Aorta (tissue), 5 donors: ENCODE measurements at regions not wholly inside any gene's neighbourhood (a gene's known extent, or its start where the extent isn't known, plus 50 kb on each side); places are given as distances from the start of the nearest gene placed in this dataset.

Experiments used
- ATAC-seq: fragments of 200-7000 bp; cut with Tn5 transposase; one replicate; pipeline ENCODE4 v1.9.1; 2022; ENCODE audit warnings: moderate library complexity; ENCODE audit not compliant: low FRiP score
- DNase-seq, 2 donors: peaks; one replicate each; pipeline ENCODE4 v3.0.0-alpha.2; 2020
- H3K27ac ChIP-seq, 2 donors: one replicate each; pipeline ENCODE4 v1.5.1; 2013; ENCODE audit warnings: low read length in 2 of 2, mild to moderate bottlenecking in 2 of 2, moderate library complexity in 2 of 2, control low read depth in 1 of 2, inconsistent platforms in 1 of 2, low read depth in 1 of 2
- H3K27me3 ChIP-seq, 2 donors: one replicate each; pipeline ENCODE4 v1.6.1; 2013; ENCODE audit warnings: control low read depth in 1 of 2, low read length in 1 of 2, mild to moderate bottlenecking in 1 of 2, moderate library complexity in 1 of 2; ENCODE audit not compliant: insufficient read depth in 2 of 2, control insufficient read depth in 1 of 2
- H3K36me3 ChIP-seq, 2 donors: one replicate each; pipeline ENCODE4 v1.6.1; 2013; ENCODE audit warnings: control low read depth in 1 of 2, low read length in 1 of 2, mild to moderate bottlenecking in 1 of 2; ENCODE audit not compliant: insufficient read depth in 2 of 2, control insufficient read depth in 1 of 2
- H3K4me1 ChIP-seq, 2 donors: one replicate each; pipeline ENCODE4 v1.6.1; 2013; ENCODE audit warnings: low read length in 2 of 2, control low read depth in 1 of 2, mild to moderate bottlenecking in 1 of 2, moderate library complexity in 1 of 2; ENCODE audit not compliant: insufficient read depth in 2 of 2, control insufficient read depth in 1 of 2
- H3K4me3 ChIP-seq, 2 donors: one replicate each; pipeline ENCODE4 v1.5.1; 2013; ENCODE audit warnings: low read length in 2 of 2, control low read depth in 1 of 2, mild to moderate bottlenecking in 1 of 2
- H3K9me3 ChIP-seq: one replicate; pipeline ENCODE4 v1.6.1; 2013; ENCODE audit warnings: mild to moderate bottlenecking, low read length; ENCODE audit not compliant: control insufficient read depth
- WGBS, 2 donors: extraction: QIAGEN DNeasy Blood & Tissue Kit; methylation state at CpG; one replicate each; pipeline ENCODE4 v1.1.7; 2013; 5-methylcytosine and 5-hydroxymethylcytosine counted together
- intact Hi-C, 2 donors: fragments of 100-400 bp; cut with DNase I; formaldehyde crosslinking; loops; one replicate each; pipeline versions ENCODE4 v1.14.2 to v1.15.0; 2022
- donor health status: healthy with polysubstance abuse.
- donor health status: Bipolar disorder and iron deficiency.
- donor health status: DM: no; HTN: no; CAD: no.
- donor health status: DM: no; HTN: no; CAD: no.
- donor health status: DM: yes; HTN: yes; CAD: no.

DNA sequence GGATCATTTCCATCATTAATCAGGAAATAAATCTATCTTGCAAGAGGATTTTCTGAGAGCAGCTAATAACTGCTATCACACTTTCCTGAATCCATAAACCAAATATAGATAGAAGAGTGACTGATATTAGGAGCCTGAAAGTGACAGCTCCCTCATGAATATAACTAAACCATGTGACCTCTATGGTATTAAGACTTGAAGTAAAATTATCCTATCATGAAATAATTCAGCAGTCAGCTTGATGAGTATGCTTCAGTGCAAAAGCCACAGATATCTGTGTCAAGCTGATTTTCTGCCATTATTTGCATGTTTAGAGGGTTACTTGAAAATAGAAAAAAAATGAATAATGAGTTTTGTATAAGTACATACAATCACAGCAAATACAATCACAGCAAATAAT, 80.1 kb upstream of the PPP1R3A start:
- Histone ChIP-seq H3K36me3 (no peaks in the 10 kb centered on the region), H3K27ac (no peak overlapping the region), H3K4me3 (no peak overlapping the region), H3K9me3 (peaks cover 2% of the 10 kb centered on the region), H3K27me3 (no peaks in the 10 kb centered on the region), H3K4me1 (no peaks in the 10 kb centered on the region)
- DNase-seq, result no peak
- ATAC-seq, result no peak
- intact Hi-C loops, result no loop called here

DNA sequence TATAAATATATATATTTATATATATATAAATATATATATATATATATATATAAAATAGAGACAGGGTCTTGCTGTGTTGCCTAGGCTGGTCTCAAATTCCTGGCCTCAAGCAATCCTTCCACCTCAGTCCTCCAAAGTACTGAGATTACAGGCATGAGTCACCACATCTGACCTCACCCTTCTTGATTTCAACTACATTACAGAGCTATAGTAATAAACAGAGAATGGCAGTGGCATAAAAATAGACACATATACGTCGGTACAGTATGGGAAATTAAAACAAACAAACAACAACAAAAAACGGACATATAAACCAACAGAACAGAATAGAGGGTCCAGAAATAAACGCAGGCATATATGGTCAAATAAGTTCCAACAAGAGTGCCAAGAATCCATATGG, 77.6 kb upstream of the PPP1R3A start:
- Histone ChIP-seq H3K27me3 (no peaks in the 10 kb centered on the region), H3K27ac (no peak overlapping the region), H3K36me3 (no peaks in the 10 kb centered on the region), H3K4me3 (no peak overlapping the region), H3K4me1 (no peaks in the 10 kb centered on the region), H3K9me3 (no peaks in the 10 kb centered on the region)
- DNase-seq, result no peak
- ATAC-seq, result no peak
- 66 to 74% methylated on average over 4 of the region's 4 CpGs for WGBS, 2 donors
- intact Hi-C loops, result no loop called here

DNA sequence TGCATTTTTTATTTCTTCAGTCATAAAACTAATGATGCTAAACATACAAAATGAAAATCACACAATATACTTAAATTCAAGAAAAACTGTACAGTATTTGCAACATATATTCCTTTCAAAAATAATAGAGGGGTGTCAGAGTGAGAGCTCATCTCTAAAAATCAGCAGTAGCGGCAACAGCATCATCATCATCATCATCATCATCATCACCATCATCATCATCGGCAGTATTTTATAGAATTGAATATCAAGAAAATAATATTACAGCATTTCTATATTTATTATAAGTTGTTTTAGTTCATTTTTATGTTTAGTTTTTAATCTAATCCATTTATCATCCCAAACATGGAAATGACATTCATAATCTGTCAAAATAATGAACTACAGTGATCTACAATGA, 67.4 kb upstream of the PPP1R3A start:
- DNase-seq (no peak), ATAC-seq (no peak)
- Histone ChIP-seq H3K27me3 (no peaks in the 10 kb centered on the region), H3K36me3 (no peaks in the 10 kb centered on the region), H3K27ac (no peak overlapping the region), H3K4me1 (no peaks in the 10 kb centered on the region), H3K9me3 (no peaks in the 10 kb centered on the region), H3K4me3 (no peak overlapping the region)
- 81 to 85% methylated on average over 2 of the region's 2 CpGs for WGBS, 2 donors
- intact Hi-C loops, result no loop called here

DNA sequence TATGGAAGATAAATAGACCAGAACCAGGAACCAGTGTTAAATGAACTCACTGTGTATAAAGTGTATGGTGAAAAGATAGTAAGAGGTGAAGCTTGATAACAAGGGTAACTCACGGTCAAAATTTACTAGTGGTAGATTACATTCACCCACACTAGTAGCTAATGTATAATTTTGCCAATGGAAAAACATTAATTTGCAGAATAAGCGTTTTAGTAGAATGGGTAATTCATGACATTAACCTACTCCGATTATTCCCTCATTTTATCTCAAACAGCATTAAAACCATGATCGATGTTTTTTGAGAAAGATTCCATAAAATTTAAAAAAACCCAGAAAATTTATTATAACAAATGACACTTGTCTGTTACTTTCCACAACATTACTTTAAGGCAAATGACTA, 57.7 kb upstream of the PPP1R3A start:
- Histone ChIP-seq H3K9me3 (no peaks in the 10 kb centered on the region), H3K4me1 (no peaks in the 10 kb centered on the region), H3K4me3 (no peak overlapping the region), H3K27ac (no peak overlapping the region), H3K27me3 (no peaks in the 10 kb centered on the region), H3K36me3 (no peaks in the 10 kb centered on the region)
- intact Hi-C loops, result no loop called here
- DNase-seq, result no peak
- WGBS, 2 donors, result 93 to 95% methylated on average over 4 of the region's 4 CpGs
- ATAC-seq, result no peak

DNA sequence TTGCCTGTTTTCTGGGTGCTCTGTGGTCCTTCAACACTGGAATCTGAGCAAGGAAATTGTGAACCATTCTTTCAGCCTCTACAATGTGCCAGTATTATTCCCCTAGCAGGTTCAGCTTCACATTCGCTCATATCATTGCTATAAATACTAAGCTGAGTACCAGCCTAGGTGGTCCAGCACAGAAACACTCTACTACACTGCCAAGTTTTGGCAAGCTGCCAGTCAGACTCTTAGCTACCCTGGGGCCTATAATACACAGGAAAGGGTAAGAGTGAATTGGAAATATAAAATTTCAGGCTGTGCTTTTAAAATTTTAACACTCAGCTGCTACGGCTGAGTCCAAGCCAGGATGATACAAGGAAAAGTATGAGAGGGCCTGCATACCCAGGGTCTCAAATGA, 49.9 kb upstream of the PPP1R3A start:
- Histone ChIP-seq H3K36me3 (no peaks in the 10 kb centered on the region), H3K4me3 (no peak overlapping the region), H3K27me3 (no peaks in the 10 kb centered on the region), H3K4me1 (no peaks in the 10 kb centered on the region), H3K27ac (no peak overlapping the region), H3K9me3 (no peaks in the 10 kb centered on the region)
- WGBS, 2 donors, result 48 to 50% methylated on average over 2 of the region's 2 CpGs
- DNase-seq (no peak), ATAC-seq (no peak)
- intact Hi-C loops, result no loop called here
